ENCODE measurements at regions not wholly inside any gene's neighbourhood (a gene's known extent, or its start where the extent isn't known, plus 50 kb on each side); places are given as distances from the start of the nearest gene placed in this dataset.

GRCh38 chr9:107639426-107639825 is 149.9 kb upstream of the KLF4 start:
- Histone ChIP-seq H3K4me1 (peaks cover 17 to 32% (median 26%) of the 10 kb centered on the region in 4 donors), H3K27ac (replicated peaks in 1 of 4) (peak overlapping the region; percentile 97 to 98 (median 98)), H3K27me3 (no peaks in the 10 kb centered on the region), H3K36me3 (no peaks in the 10 kb centered on the region), H3K4me3 (no peak overlapping the region), H3K9me3 (no peaks in the 10 kb centered on the region)
- TF ChIP-seq CTCF (IDR thresholded peaks at IDR 0.05) (no peak), POLR2A (IDR thresholded peaks at IDR 0.05; ENCODE audit: low read depth) (no peak), POLR2AphosphoS5 (IDR thresholded peaks at IDR 0.05) (no peak), EP300 (IDR thresholded peaks at IDR 0.05) (no peak)
- DNase-seq (ENCODE audit: extremely low spot score), result no peak
- WGBS, result 93% methylated on average over 4 of the region's 4 CpGs
- intact Hi-C loops (cut with DNase I), result loop anchor here (2.0 to 5.0 kb wide), 4 partner anchors 93 to 503 kb away; no protein-coding TSS in a partner anchor

- DNase-seq (ENCODE audit: extremely low spot score), result no peak
- no peaks in the 10 kb centered on the region for H3K36me3 ChIP-seq
- peak overlapping the region; percentile 97 to 98 (median 98) for H3K27ac ChIP-seq (replicated peaks in 1 of 4)
- TF ChIP-seq EP300 (IDR thresholded peaks at IDR 0.05), result no peak
- no peak for TF ChIP-seq CTCF (IDR thresholded peaks at IDR 0.05)
- peak; percentile 12 for TF ChIP-seq POLR2A (IDR thresholded peaks at IDR 0.05; ENCODE audit: low read depth)
- peak; percentile 80 to 84 for TF ChIP-seq POLR2AphosphoS5 (IDR thresholded peaks at IDR 0.05)
- H3K4me3 ChIP-seq, result peak overlapping the region; percentile 50 to 62 (median 61)
- no peaks in the 10 kb centered on the region for H3K27me3 ChIP-seq
- H3K9me3 ChIP-seq, result no peaks in the 10 kb centered on the region
- intact Hi-C loops (cut with DNase I), result loop anchor here (2.0 to 5.0 kb wide), 4 partner anchors 94 to 504 kb away; no protein-coding TSS in a partner anchor
- WGBS, result 26% methylated on average over 6 of the region's 7 CpGs
- peaks cover 17 to 32% (median 25%) of the 10 kb centered on the region in 4 donors for H3K4me1 ChIP-seq
Measured at GRCh38 chr9:107638521-107639310, 149.1 kb upstream of the KLF4 start.

- Histone ChIP-seq H3K9me3 (no peaks in the 10 kb centered on the region), H3K27ac (replicated peaks in 1 of 4) (peak overlapping the region; percentile 97 to 98 (median 98)), H3K4me1 (peaks cover 22 to 32% (median 26%) of the 10 kb centered on the region in 4 donors), H3K36me3 (no peaks in the 10 kb centered on the region), H3K27me3 (no peaks in the 10 kb centered on the region), H3K4me3 (peak overlapping the region; percentile 50 to 62 (median 61))
- TF ChIP-seq POLR2A (IDR thresholded peaks at IDR 0.05; ENCODE audit: low read depth) (peak; percentile 98), EP300 (IDR thresholded peaks at IDR 0.05) (peak; percentile 53), CTCF (IDR thresholded peaks at IDR 0.05) (peak; percentile 11 to 52 (median 20)), POLR2AphosphoS5 (IDR thresholded peaks at IDR 0.05) (peak; percentile 98 to 100)
- peak; percentile 98 for DNase-seq (ENCODE audit: extremely low spot score)
- intact Hi-C loops (cut with DNase I), result loop anchor here (1.0 to 5.0 kb wide), 5 partner anchors 95 to 505 kb away; no protein-coding TSS in a partner anchor
- 2% methylated on average over 40 of the region's 67 CpGs for WGBS
Measured at GRCh38 chr9:107637421-107638420, 148.2 kb upstream of the KLF4 start.

- peak overlapping the region; percentile 50 to 62 (median 61) for H3K4me3 ChIP-seq
- no peak for DNase-seq (ENCODE audit: extremely low spot score)
- H3K9me3 ChIP-seq, result no peaks in the 10 kb centered on the region
- no peak for TF ChIP-seq POLR2A (IDR thresholded peaks at IDR 0.05; ENCODE audit: low read depth)
- TF ChIP-seq CTCF (IDR thresholded peaks at IDR 0.05), result no peak
- TF ChIP-seq EP300 (IDR thresholded peaks at IDR 0.05), result no peak
- no peak for TF ChIP-seq POLR2AphosphoS5 (IDR thresholded peaks at IDR 0.05)
- no peaks in the 10 kb centered on the region for H3K27me3 ChIP-seq
- H3K36me3 ChIP-seq, result no peaks in the 10 kb centered on the region
- peak overlapping the region; percentile 97 to 98 (median 98) for H3K27ac ChIP-seq (replicated peaks in 1 of 4)
- intact Hi-C loops (cut with DNase I), result loop anchor here (1.0 to 5.0 kb wide), 3 partner anchors 146 to 506 kb away; no protein-coding TSS in a partner anchor
- WGBS, result 81% methylated on average over 5 of the region's 5 CpGs
- peaks cover 22 to 34% (median 30%) of the 10 kb centered on the region in 4 donors for H3K4me1 ChIP-seq
Measured at GRCh38 chr9:107636571-107637381, 147.2 kb upstream of the KLF4 start.
